ENCODE measurements at regions not wholly inside any gene's neighbourhood (a gene's known extent, or its start where the extent isn't known, plus 50 kb on each side); places are given as distances from the start of the nearest gene placed in this dataset.

DNA sequence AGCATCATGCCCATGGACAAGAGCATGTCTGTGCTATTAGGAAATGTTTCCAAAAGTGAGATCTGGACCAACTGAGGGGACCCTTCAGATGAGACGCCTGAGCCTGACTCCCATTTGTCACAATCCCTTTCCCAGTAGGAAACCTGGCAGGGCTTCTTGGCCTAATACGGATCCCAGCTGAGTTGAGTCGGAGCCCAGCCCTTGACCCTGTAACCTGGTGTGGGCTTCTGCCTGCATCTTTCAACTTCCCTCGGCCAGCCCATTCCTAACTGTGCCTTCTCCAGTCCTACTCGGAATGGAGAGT, 148.3 kb downstream of the IRX2 start:
- no peak for DNase-seq (ENCODE audit: low read depth in 2 of 2)

DNA sequence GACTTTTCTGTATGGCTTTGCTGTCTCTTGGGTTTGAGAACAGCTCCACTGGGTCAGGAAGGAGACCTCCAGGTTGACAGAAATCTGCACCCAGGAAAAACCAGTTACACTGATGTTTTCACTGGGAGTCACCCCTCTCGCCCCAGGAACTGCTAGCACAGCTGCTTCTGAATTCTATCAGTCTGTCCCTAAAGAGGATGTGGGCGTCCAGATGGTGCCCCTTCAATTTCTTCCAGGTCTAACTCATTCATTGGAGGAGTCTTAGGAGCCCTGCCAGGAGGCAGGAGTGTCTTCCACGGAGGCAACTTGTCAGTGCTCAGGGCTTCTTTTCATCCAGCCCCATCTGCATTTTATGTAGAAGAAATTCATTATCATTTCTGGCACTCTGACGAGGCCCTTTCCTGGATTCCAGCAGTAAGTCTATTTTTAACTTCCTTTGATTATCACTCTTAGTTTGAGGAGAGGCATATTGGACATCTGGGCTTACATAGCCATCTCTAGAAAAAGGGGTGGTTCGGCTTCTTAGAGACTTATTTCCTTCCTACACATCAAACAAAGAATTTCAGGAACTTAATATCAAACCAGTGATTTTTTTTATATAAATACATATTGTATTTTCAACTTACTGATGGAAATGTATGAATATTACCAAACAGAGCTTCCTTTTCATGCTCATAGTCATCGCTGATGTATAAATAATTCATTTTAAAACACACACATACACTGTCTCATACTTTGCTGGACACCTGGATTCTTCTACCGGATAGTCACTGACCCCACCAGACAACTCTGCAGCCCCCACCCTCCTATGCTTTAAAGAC, 148.8 kb downstream of the IRX2 start:
- no peak for DNase-seq (ENCODE audit: low read depth in 2 of 2)

DNA sequence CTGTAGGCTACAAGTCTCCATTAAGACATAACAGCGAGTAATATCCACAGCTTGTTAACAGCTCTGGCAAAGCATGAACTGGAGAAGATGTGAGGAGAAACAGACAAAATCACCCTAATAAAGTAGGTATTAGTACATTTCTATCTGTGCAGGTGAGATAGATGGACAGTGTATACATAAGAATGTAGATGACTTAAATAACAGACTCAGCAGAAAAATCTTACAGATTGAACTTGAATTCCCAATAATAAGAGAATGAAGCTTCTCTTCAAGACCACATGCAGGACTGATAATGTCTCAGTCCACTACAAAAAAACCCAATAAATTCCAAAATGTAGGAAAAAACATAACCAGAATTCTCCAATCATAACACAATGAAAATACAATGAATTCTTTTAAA, 153.0 kb downstream of the IRX2 start:
- DNase-seq (ENCODE audit: low read depth in 2 of 2), result no peak

DNA sequence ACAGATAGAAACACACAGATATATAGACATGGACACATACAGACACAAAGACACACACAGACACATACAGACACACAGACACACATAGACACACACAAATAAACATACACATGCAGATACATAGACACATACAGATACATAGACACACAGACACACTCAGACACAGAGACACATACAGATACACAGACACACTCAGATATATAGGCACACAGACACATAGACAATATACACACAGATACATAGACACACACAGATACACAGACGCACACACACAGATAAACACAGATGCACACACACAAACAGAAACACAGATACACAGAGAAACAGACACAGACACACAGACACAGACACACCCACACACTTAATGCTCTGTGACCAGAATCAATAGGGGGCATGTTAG, 156.8 kb downstream of the IRX2 start:
- no peak for DNase-seq (ENCODE audit: low read depth in 2 of 2)

DNA sequence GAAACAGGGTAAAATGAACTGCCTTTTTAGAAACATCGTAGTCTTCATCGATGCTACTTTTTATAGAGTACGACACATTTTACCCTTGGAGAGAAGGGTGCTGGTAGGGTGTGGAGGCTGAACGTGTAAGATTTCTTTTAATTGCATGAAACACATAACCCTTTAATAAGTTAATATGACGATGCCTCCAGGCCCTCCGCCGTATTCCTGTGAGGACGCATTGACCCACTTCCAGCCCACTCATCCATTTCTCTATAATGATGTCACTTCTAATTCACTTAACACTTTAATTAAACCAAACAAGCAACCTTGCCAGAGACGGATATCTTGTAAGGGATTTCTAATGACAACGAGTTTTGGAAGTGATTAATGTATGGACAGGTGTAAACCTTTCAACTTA, 158.7 kb downstream of the IRX2 start:
- DNase-seq (ENCODE audit: low read depth in 2 of 2), result no peak

DNA sequence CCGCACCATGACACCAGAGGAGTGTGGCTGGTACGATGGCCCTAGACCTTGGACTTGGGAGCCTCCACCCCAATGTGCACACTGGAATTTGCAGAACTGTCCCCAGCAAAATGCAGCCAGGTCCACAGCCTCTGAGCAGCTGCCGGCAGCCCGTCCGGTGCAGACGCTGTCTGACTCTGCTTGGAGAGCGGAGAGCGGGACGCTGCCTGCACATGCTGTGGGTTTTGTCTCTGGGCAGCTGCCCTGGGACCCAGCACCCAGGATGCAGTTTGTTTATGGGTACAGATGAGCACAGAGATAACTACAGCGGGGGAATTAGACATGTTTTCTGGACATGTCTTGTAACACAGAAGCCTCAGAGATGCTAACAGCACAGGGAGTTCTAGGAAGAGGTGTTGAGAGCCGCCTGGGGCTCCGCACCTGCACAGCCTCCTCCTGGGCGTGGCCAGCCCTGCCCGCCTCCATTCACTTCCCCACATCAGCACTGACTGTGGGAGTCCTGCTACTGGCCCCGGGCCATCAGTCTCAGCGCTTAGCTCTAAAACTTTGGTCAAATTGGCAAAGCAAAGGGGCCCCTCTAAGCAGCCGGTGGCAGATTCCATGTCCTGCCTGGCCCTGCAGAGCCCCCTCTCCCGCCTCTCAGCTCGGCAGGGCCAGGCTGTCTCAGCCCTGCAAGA, 159.6 kb downstream of the IRX2 start:
- no peak for DNase-seq (ENCODE audit: low read depth in 2 of 2)

DNA sequence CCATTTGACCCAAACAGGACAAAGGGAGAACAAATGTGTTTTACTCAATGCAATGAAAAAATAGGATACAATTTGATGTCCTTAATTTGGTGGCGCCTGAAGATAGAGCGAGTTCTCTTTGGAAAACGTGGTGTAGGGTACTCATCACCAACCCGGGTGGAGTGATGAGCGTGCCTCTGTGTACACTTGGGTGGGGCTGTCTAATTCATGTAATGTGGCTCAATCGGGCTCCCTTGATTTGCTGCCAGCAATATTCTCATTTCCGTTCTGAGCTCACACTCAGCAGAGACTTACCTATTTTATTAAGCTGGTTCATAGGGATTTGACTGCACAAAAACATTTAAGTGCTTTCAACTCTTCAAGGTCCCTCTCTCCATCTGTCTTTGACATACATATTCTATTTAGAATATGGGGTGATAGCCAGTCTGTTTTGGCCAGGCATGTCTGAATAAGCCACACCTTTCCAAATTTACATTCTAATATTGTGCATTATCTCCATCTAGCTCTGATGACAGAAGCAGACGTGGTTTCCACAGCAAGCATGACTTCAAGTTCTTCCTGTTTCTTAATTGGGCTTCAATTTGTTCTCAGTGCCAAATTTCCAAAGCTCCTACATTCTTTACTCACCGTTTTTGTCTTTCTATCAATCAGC, 162.5 kb downstream of the IRX2 start:
- DNase-seq (ENCODE audit: low read depth in 2 of 2), result no peak

DNA sequence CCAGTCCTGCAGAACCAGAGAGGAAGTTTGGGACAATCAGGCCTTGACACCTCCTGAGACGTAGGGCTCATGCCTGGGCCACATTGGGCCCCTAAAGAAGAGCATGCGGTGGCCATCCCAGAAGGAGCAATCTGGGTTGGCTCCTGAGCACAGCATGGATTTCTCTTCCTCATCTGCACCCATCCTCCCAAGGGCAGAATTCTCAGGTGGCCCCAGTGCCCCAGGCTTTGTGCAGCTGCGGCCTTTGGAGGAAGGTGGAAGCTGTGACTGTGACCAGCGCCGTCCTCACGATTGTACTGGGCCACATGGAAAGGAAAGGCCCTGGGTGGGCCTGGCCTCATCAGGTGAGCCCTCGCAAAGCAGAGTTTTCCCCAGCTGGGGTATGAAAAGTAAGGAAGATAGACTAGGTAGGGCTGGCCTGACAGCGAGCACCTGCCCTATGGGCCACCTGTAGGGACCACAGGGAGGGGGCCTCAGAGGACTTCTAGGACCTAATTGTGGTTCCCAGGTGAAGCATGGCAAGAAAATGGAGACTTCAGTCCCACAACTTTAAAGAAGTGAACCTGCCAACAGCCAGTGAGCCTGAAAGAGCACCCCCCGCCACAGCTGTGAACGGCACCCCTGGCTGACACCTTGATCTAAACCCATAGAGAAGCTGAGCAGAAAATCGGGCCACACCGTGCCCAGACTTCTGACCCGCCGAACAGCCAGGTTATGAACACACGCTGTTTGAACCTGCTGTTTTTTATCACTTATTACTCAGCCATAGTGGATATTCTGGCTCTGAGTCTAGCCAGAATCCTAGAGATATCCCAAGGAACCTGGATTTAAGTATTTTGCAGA, 164.1 kb downstream of the IRX2 start:
- no peak for DNase-seq (ENCODE audit: low read depth in 2 of 2)

DNA sequence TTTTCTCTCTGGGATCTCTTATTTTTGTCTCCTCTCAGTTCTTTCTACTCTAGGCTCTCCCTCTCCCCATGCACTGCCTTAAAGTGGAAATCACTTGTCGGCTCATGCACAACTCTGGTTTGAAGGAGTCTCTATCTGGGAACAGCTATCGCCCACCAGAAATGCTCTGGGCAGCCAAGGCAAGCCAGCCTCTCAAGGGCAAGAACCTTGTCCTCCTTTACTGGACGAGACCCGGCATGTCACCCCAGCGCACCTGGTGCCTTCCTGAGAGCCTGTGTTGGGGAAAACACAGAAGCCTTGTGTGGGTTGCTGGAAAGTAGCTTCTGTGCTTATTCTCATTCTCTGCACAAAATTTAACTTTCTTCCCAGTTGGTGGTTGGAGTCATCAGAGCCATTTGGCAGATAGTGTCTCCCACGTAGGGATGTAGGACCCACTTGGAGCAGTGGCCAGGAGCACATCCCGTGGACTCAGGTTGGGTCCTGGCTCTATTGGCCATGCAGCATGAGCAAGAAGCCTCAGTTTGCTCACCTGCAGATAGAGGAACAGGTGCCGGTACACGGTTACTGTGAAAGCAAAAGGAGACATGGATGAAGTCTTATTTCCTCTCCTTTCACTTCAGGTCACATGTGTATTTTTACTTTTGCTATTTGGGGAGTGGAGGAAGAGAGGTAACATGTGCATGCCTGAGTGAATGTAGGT, 165.3 kb downstream of the IRX2 start:
- no peak for DNase-seq (ENCODE audit: low read depth in 2 of 2)

DNA sequence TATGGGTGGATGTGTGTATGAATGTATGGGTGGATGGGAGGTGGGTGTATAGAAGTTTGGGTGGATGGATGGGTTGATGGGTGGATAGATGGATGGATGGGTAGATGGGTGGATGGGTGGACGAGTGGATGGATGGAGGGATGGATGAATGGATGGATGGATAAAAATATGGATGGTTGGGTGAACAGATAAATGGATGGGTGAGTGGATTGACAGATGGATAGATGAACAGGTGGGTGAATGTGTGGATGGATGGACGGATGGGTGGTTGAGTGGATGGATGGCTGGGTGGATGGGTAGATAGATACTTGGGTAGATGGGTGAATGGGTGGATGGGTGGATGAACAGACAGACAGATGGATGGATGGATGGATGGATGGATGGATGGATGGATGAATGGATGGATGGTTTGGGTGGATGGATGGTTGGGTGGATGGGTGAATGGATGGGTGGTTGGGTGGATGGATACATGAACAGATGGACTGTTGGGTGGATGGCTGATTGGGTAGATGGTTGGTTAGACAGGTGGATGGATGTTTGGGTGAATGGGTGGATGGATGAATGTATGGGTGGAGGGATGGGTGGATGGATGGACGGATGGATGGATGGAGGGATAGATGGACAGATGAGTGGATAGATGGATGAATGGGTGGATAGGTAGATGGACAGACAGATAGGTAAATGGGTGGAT, 166.8 kb downstream of the IRX2 start:
- DNase-seq (ENCODE audit: low read depth in 2 of 2), result no peak

DNA sequence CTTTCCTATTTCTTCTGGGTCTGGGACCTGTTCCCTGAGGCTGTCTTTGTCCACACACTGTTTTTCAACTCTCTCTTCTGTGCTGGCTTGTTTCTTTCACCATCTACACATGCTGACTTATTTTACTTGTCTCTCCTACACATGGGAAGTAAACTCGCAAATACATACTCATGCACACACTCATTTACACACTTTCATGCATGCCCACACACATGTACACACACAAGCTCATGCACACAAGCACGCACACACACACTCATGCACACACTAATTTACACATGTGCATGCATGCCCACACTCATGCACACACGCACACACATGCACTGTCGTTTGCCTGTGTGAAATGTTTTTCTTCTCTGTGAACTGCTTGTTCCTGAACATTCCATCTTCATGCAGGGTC, 169.0 kb downstream of the IRX2 start:
- DNase-seq (ENCODE audit: low read depth in 2 of 2), result no peak

DNA sequence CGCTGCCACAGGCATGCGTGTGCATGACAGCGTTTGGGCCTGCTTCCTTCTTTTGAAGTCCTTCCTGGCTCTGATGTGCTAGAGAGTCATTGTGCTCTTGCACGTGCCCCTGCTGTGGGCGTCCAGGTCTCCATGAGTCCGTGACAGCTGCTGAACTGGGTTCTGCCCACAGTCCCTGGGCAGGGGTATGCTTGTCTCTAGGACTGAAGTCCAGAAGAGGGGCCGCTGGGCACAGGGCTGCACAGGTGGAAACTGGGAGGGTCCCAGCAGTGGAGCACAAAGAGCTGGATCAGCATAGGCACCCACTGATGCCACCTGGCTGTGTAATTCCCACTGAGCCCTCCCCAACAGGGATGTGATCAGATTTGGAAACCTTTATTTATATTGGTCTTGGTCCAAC, 169.4 kb downstream of the IRX2 start:
- no peak for DNase-seq (ENCODE audit: low read depth in 2 of 2)

DNA sequence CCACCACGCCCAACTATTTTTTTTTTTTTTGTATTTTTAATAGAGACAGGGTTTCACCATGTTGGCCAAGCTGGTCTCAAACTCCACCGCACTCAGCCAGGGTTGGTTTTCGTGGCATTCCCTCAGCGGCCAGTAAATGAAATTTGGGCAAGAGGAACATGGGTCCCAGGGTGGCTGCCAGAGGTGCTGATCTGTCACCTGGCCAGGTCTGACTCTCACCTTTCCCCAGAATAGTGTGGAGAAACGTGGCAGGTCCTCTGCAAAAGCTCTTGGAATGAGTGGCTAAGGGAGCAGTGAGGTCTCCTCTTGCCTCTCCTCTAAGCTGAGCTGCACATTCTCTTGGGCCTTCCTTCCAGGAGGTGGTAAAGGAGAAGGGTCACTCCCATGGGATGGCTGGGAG, 170.1 kb downstream of the IRX2 start:
- DNase-seq (ENCODE audit: low read depth in 2 of 2), result no peak

DNA sequence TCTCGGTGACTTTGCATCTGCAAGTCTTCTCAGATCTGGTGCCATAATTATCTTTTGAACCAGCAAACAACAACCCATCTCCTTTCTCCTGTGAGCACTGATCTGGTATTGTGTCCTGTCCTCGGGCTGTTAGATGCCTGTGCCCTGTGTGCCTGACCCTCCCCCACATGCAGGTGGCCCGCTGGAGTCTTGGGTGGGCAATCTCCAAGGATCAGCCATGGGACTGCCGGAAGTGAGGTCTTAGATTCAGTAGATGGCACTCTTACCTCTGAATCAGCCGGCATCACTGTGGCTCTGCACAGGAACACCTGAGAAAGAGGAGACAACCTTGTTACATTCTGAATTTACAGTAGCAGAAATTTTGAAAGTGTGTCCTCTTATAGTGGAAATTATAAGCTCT, 172.4 kb downstream of the IRX2 start:
- no peak for DNase-seq (ENCODE audit: low read depth in 2 of 2)

DNA sequence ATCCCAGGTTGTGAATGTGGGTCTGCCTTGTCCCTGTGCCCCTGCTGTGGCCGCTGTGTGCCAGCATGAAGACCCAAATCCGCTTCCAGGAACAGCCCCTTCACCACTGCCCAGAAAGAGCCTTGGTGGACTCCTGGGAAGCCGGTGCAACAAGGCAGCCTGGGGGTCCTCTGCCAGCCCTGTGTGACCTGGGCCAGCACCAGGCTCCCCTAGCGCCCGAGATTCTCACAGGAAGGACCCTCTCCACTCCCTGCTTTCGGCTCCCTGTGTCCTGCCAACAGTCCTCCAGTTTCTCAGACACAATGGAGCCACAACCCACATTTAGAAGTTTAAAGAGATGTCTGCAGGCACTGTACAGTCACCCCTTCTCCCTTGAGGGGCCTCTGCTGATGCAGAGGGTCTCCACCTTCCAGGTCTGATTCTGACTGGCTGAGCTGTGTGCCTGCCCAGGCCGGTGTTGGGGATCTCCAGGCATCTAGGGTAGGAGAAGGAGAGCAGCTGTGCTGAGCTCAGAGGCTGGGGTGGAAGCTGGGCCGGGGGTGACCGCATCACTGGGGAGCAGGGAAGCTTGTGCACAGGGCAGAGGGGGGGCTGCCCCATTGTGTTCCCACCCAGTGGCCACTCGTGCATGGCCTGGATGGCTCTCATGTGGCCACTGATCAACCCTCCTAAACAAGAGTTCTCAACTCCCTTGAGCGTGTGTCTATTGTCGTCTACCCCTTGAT, 174.0 kb downstream of the IRX2 start:
- no peak for DNase-seq (ENCODE audit: low read depth in 2 of 2)

DNA sequence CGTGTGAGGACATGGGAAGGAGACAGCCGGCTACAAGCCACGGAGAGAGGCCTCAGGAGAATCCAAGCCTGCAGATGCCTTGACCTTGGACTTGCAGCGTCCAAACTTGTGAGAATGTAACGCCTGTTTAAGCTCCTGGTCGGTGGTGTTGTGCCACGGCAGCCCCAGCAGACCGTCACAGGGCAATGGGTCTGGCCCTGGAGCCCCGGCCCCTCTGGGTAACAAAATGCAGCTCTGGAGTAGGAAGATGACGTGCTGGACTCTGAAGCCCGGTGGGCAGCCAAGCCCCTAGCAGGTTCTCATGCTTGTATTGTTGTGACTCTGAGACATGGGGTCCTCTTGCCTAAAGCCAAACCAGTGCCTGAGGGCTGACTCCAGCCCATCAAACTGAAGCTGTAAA, 174.7 kb downstream of the IRX2 start:
- DNase-seq (ENCODE audit: low read depth in 2 of 2), result no peak

DNA sequence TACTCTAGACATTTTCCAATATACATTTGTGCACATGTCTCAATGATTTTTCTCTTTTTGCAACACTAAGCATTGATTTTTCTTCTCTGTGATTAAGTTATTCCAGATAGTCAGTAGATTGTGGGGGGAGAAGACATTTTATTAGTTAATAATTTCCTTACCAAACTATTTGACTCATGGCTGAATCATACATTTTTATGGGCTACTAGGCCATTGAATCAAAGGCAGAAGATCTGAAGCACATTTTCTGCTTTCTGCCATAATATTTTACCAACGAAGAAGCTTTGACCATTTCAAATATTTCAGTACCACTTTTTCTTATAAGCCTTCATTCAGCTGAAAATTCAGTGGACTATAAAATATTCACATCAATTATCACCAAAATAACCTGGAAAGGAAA, 175.6 kb downstream of the IRX2 start:
- no peak for DNase-seq (ENCODE audit: low read depth in 2 of 2)

DNA sequence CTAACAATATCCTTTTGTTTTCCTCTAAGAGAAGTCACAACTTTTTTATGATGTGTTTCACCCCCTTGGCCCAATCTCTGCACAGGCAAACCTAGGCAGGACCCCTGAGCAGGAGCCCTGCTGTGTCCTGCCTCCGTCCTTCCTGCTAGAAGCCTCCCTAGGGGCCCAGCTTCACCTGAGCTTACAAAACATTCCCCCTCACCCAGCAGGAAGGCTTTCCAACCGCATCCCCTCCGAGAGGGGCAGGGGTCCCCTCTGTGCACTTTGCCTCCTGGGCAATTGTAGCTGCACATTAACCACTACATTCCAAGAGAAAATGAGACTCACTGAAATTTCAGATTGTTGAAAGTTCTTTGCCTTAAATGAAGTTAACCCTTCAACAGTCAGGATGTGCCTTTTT, 176.2 kb downstream of the IRX2 start:
- no peak for DNase-seq (ENCODE audit: low read depth in 2 of 2)

DNA sequence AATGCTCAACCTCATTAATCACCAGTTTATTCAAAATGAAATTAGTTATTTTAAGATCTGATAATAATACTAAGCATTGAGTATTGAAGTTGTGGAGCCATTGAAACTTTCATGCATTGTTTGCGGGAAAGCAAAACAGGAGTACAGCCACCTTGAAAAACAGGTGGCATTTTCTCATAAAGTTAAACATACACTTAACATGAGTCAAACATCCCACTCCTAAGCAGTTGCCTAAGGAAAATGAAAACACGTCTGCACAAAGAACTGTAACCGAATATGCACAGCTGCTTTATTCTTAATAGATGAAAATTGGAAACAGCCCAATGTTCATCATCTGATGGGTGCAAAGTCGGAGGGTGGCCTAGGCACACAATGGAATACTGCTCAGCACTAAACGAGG, 177.3 kb downstream of the IRX2 start:
- DNase-seq (ENCODE audit: low read depth in 2 of 2), result no peak

DNA sequence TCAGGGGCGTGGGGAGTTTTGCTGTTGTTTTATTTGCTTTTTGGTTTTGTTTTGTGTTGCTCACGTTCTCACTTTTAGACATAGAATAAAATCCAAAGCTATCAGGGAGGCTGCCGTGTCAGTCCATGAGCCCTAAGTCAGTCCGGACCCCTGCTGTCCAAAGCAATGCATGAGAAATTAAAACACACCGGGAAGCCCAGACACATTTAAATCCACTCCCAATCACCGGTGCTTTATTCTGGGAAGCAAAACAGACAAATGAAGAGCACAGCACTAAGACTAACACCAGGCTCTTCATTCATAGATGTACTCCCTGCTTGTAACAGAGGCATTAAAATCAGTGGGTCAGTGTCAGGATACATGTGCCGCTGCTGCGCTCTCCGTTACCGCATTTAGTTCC, 180.9 kb downstream of the IRX2 start:
- DNase-seq (ENCODE audit: low read depth in 2 of 2), result no peak
